IMR-90 (cell line): ENCODE measurements at regions not wholly inside any gene's neighbourhood (a gene's known extent, or its start where the extent isn't known, plus 50 kb on each side); places are given as distances from the start of the nearest gene placed in this dataset.

Experiments
- ATAC-seq: fragments of 200-7000 bp; cut with Tn5 transposase; 2 replicates; pipeline ENCODE4 v1.9.1; 2020; ENCODE audit warnings: low read depth, mild to moderate bottlenecking, moderate library complexity
- BruUV-seq: library from RNA; stranded (reverse); fragments of 400-500 nt; replicated peaks from 2 replicates; lab custom pipeline; 2021; lab: Mats Ljungman, UMichigan
- CTCF ChIA-PET: fragments of 300-600 bp; formaldehyde crosslinking; extraction: SDS; loops from one replicate; lab custom pipeline; 2021; ENCODE audit warnings: antibody characterized with exemption; lab: Yijun Ruan, JAX
- POLR2A ChIA-PET: fragments of 300-600 bp; sonication (Branson Sonifier 250); formaldehyde crosslinking; loops from one replicate; lab custom pipeline; 2022; ENCODE audit warnings: antibody characterized with exemption; ENCODE audit not compliant: unreplicated experiment; lab: Charles Lee
- DNase-seq: peaks from one replicate; pipeline ENCODE4 v3.0.0; 2013
- H2AFZ ChIP-seq: replicated peaks from 2 replicates; pipeline ENCODE3; 2013; ENCODE audit warnings: low read length, mild to moderate bottlenecking; ENCODE audit not compliant: poor library complexity
- H2AK5ac ChIP-seq: 2 replicates; pipeline ENCODE4 v1.6.1; 2013; ENCODE audit warnings: low read depth, low read length, inconsistent platforms
- H2AK9ac ChIP-seq: replicated peaks from 2 replicates; pipeline ENCODE3; 2013; ENCODE audit warnings: mild to moderate bottlenecking, low read depth, low read length, moderate library complexity; ENCODE audit not compliant: poor library complexity
- H2BK120ac ChIP-seq: 2 replicates; pipeline ENCODE4 v1.6.1; 2013; ENCODE audit warnings: low read depth, low read length, inconsistent platforms
- H2BK15ac ChIP-seq: 3 replicates; pipeline ENCODE4 v1.6.1; 2013; ENCODE audit warnings: low read depth, low read length, inconsistent platforms
- H2BK20ac ChIP-seq: 2 replicates; pipeline ENCODE4 v1.6.1; 2013; ENCODE audit warnings: low read depth, mild to moderate bottlenecking, inconsistent platforms, low read length, moderate library complexity
- H2BK5ac ChIP-seq: 2 replicates; pipeline ENCODE4 v1.6.1; 2013; ENCODE audit warnings: mild to moderate bottlenecking, low read depth, low read length, inconsistent platforms; ENCODE audit not compliant: poor library complexity, severe bottlenecking
- H3K14ac ChIP-seq: replicated peaks from 2 replicates; pipeline ENCODE4 v1.6.1; 2013; ENCODE audit warnings: low read depth, low read length, inconsistent platforms
- H3K18ac ChIP-seq: 2 replicates; pipeline ENCODE4 v1.6.1; 2013; ENCODE audit warnings: low read depth, low read length, control low read depth
- H3K23ac ChIP-seq: 2 replicates; pipeline ENCODE4 v1.6.1; 2013; ENCODE audit warnings: low read depth, low read length, inconsistent platforms
- H3K27ac ChIP-seq: 2 replicates; pipeline ENCODE4 v1.5.1; 2013; ENCODE audit warnings: mild to moderate bottlenecking, control low read depth, low read length; ENCODE audit not compliant: insufficient read depth
- H3K27me3 ChIP-seq: 2 replicates; pipeline ENCODE4 v1.6.1; 2013; ENCODE audit warnings: low read length; ENCODE audit not compliant: control insufficient read depth, insufficient read depth
- H3K36me3 ChIP-seq: 2 replicates; pipeline ENCODE4 v1.6.1; 2013; ENCODE audit warnings: low read length, mixed read lengths; ENCODE audit not compliant: control insufficient read depth, insufficient read depth
- H3K4ac ChIP-seq: 2 replicates; pipeline ENCODE4 v1.6.1; 2013; ENCODE audit warnings: low read depth, low read length, inconsistent platforms
- H3K4me1 ChIP-seq: 2 replicates; pipeline ENCODE4 v1.6.1; 2013; ENCODE audit warnings: low read length, mixed read lengths; ENCODE audit not compliant: control insufficient read depth, insufficient read depth
- H3K4me2 ChIP-seq: 2 replicates; pipeline ENCODE4 v1.6.1; 2013; ENCODE audit warnings: low read depth, mild to moderate bottlenecking, control low read depth, low read length, moderate library complexity
- H3K4me3 ChIP-seq: 2 replicates; pipeline ENCODE4 v1.5.1; 2013; ENCODE audit warnings: low read depth, mild to moderate bottlenecking, control low read depth, low read length, moderate library complexity; ENCODE audit not compliant: insufficient read depth
- H3K56ac ChIP-seq: 2 replicates; pipeline ENCODE4 v1.6.1; 2013; ENCODE audit warnings: low read length, inconsistent platforms; ENCODE audit not compliant: insufficient read depth; ENCODE audit errors: extremely low read depth
- H3K79me1 ChIP-seq, 2 experiments: 2 replicates each; pipeline ENCODE4 v1.6.1; 2013; ENCODE audit warnings: low read length in 2 of 2, inconsistent platforms in 1 of 2, low read depth in 1 of 2
- H3K9ac ChIP-seq: 2 replicates; pipeline ENCODE4 v1.6.1; 2013; ENCODE audit warnings: low read depth, low read length, control low read depth
- H3K9me1 ChIP-seq: 2 replicates; pipeline ENCODE4 v1.6.1; 2013; ENCODE audit warnings: low read length, inconsistent platforms; ENCODE audit not compliant: insufficient read depth
- H3K9me3 ChIP-seq: 2 replicates; pipeline ENCODE4 v1.6.1; 2013; ENCODE audit warnings: low read length; ENCODE audit not compliant: control insufficient read depth, insufficient read depth
- H4K20me1 ChIP-seq: 2 replicates; pipeline ENCODE4 v1.6.1; 2013; ENCODE audit warnings: low read length, inconsistent platforms; ENCODE audit not compliant: insufficient read depth
- H4K5ac ChIP-seq: 2 replicates; pipeline ENCODE4 v1.6.1; 2013; ENCODE audit warnings: mild to moderate bottlenecking, low read depth, low read length, control low read depth
- H4K8ac ChIP-seq, 2 experiments: 2 replicates each; pipeline ENCODE4 v1.6.1; 2013; ENCODE audit warnings: low read depth in 2 of 2, low read length in 2 of 2, control low read depth in 1 of 2, inconsistent platforms in 1 of 2
- H4K91ac ChIP-seq: 2 replicates; pipeline ENCODE4 v1.6.1; 2013; ENCODE audit warnings: low read depth, low read length, inconsistent platforms; ENCODE audit not compliant: insufficient read depth
- CEBPB ChIP-seq: IDR thresholded peaks from 2 replicates; pipeline ENCODE4 v1.6.1; 2012; ENCODE audit warnings: low read depth, low read length, improper control_type of control experiment
- FOS ChIP-seq: fragments of 150-350 bp; IDR thresholded peaks from 2 replicates; pipeline ENCODE4 v1.6.1; 2016; ENCODE audit warnings: low read depth, low read length
- SMC3 ChIP-seq: fragments of 150-350 bp; IDR thresholded peaks from 2 replicates; pipeline ENCODE4 v1.6.1; 2016; ENCODE audit warnings: low read depth, mild to moderate bottlenecking, antibody characterized with exemption, low read length, moderate library complexity
- USF2 ChIP-seq: fragments of 150-350 bp; IDR thresholded peaks from 2 replicates; pipeline ENCODE4 v1.6.1; 2017; ENCODE audit warnings: mild to moderate bottlenecking, antibody characterized with exemption, low read length, low read depth
- WGBS, 2 experiments: methylation state at CpG; one replicate each; pipeline versions ENCODE4 v1.1.5 to v1.1.7; 2013; ENCODE audit warnings: missing lambda C conversion rate in 2 of 2; ENCODE audit not compliant: insufficient read length in 1 of 2; ENCODE audit errors: extremely low coverage in 2 of 2; 5-methylcytosine and 5-hydroxymethylcytosine counted together
- dilution Hi-C: fragments of 300-500 bp; cut with HindIII; formaldehyde crosslinking; loops from one replicate; pipeline ENCODE4 v1.14.3; 2018; ENCODE audit warnings: low sequenced_read_pairs; ENCODE audit not compliant: unreplicated experiment
- in situ Hi-C: fragments of 300-500 bp; cut with MboI; formaldehyde crosslinking; loops from 3 replicates; pipeline ENCODE4 v1.14.3; 2019; ENCODE audit warnings: low sequenced_read_pairs, inconsistent platforms, mixed read lengths
- intact Hi-C: fragments of 100-400 bp; cut with micrococcal nuclease; formaldehyde crosslinking; loops from 2 replicates; pipeline ENCODE4 v1.10.0; 2022

- Histone ChIP-seq H3K27me3 (no peaks in the 10 kb centered on the region), H3K9me3 (no peaks in the 10 kb centered on the region), H3K4ac (peak overlapping the region; percentile 10), H2BK15ac (peak overlapping the region; percentile 85; the same call in 2 of the 3 replicates), H4K8ac (peak overlapping the region; percentile 60 to 77), H2BK20ac (peak overlapping the region; percentile 53), H3K9ac (no peak overlapping the region), H3K4me3 (no peak overlapping the region), H4K5ac (peak overlapping the region; percentile 80), H3K18ac (peak overlapping the region; percentile 17; the same call in 1 of the 2 replicates), H3K23ac (peak overlapping the region; percentile 14; the same call in 1 of the 2 replicates), H4K91ac (peak overlapping the region; percentile 46; the same call in 1 of the 2 replicates), H2BK5ac (peak overlapping the region; percentile 58), H3K4me1 (peaks cover 5% of the 10 kb centered on the region), H2AK5ac (0 out of 2 replicates have a peak overlapping the region, but pooled peaks have one; percentile 3), H3K56ac (peak overlapping the region; percentile 35; the same call in 1 of the 2 replicates), H3K14ac (peak overlapping the region; percentile 32; the same call in 1 of the 2 replicates), H2AFZ (peak overlapping the region; percentile 92), H3K9me1 (peaks cover 5% of the 10 kb centered on the region; the same call in 1 of the 2 replicates), H3K36me3 (no peaks in the 10 kb centered on the region), H3K79me1 (no peaks in the 10 kb centered on the region), H2AK9ac (peak overlapping the region; percentile 89), H4K20me1 (no peaks in the 10 kb centered on the region), H3K4me2 (peak overlapping the region; percentile 25; the same call in 1 of the 2 replicates), H3K27ac (peak overlapping the region; percentile 31), H2BK120ac (peak overlapping the region; percentile 68)
- WGBS, 2 experiments = 33% methylated on average over 1 of the region's 8 CpGs; no CpG with 5 or more reads in 1 of the 2 experiments
- ATAC-seq = peak; percentile 83
- ChIA-PET CTCF (no interaction called here), POLR2A (no interaction called here)
- no peak for TF ChIP-seq FOS
- no peak for TF ChIP-seq SMC3
- TF ChIP-seq USF2 = peak; percentile 47; the same call in 1 of the 2 replicates
- peak; percentile 71 for TF ChIP-seq CEBPB
- in situ Hi-C loops (no loop called here), intact Hi-C loops (no loop called here), dilution Hi-C loops (no loop called here)
- peak; percentile 49 for DNase-seq
- BruUV-seq = no TSS peak
These were observed 87.2 kb upstream of the TBL1XR1 start for GRCh38 chr3:177284383-177284881.
